ENCODE measurements at regions not wholly inside any gene's neighbourhood (a gene's known extent, or its start where the extent isn't known, plus 50 kb on each side); places are given as distances from the start of the nearest gene placed in this dataset.

GRCh38 chrX:42684065-42684464 is 93.9 kb downstream of the PPP1R2C start:
- TF ChIP-seq TAF1 (IDR thresholded peaks at IDR 0.05; ENCODE audit: low read depth) (no peak), FOXM1 (IDR thresholded peaks at IDR 0.05; ENCODE audit: borderline replicate concordance, low read depth) (no peak), CREB1 (IDR thresholded peaks at IDR 0.05; ENCODE audit: low read depth) (no peak), YY1 (IDR thresholded peaks at IDR 0.05; ENCODE audit: low read depth) (no peak), EGR1 (IDR thresholded peaks at IDR 0.05) (no peak)

Data from Ishikawa (cell line).